ENCODE measurements at regions not wholly inside any gene's neighbourhood (a gene's known extent, or its start where the extent isn't known, plus 50 kb on each side); places are given as distances from the start of the nearest gene placed in this dataset.

DNA sequence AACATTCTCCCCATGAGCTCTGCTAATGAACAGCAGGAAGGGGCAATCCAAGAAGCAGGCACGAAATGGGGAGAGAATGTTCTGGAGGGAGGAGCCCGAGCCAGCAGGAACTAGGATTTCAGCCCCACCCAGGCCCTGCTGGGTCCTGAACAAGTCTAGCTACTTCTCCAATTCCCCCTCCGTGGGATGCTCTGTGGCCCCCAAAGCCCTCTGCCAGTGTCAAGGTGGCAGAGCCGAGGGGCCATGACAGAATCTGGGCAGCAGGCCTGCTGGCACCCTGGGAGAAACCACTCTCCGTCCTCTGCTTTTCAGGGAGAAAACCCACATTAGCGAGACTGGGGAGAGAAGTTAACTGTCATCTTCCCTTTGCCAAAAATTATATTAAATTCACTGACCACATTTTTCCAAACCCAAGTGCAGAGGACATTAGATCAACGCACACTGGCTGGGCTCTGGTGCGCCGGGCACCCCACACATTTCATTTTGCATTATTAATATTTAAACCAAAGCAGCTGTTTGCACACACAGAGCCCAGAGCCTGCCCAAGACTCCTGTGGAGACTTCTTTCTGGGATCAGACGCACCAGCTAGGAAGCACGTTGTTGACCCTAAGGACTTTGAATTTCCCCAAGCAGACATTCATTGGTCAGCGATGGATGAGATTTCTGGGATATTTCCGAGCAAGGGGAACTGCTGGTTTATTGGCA is 80.2 kb upstream of the PKDCC start:
- DNase-seq = no peak

DNA sequence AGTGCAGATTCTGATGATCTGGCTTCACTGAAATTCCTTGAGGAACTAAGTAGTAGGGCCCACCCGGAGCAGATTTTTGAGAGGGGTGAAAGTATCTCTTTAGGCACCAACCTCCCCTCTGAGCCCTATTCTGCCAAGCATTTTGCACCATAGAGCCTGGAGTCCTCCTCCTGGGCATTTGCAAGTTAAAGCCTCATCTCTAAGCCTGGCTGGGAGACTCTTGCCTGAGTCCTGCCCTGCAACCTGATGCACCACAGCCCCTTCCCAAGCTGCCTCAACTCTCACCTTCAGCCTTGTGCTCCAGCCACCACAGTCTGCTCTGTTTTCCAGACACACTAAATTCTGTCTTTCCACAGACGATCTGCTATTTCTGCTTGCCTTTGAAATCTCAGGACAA is 79.6 kb upstream of the PKDCC start:
- DNase-seq = no peak

DNA sequence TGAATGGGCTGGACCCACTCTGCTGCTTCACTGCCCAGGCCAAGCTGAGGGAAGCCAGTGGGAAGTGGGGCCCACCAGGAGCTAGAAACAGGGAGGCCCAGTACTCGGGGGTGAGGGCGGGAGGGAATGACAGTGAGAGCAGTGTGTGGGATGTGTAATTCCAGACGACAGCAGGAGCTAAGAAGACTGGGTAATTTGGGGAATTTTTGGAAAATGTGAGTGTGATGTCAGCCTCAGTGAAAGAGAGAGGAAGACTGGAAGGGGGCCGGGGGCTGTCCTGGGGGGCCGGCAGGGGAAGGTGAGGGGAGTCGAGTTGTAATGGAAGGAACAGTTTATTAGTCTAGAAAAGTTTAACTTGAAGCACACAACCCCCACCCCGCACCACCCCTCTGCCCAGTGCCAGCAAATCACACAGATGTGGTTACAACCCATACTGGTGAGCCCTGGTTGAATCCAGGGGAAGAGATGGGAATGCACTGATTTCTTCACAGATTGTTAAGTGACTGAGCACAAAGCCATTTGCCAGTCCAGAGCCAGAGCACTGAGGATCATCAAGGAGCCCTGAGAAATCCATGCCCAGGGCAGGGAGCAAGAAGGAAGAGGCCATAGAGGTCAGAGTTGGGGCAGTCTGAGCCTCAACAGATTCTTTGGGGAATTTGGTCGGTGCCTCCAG is 76.7 kb upstream of the PKDCC start:
- no peak for DNase-seq

DNA sequence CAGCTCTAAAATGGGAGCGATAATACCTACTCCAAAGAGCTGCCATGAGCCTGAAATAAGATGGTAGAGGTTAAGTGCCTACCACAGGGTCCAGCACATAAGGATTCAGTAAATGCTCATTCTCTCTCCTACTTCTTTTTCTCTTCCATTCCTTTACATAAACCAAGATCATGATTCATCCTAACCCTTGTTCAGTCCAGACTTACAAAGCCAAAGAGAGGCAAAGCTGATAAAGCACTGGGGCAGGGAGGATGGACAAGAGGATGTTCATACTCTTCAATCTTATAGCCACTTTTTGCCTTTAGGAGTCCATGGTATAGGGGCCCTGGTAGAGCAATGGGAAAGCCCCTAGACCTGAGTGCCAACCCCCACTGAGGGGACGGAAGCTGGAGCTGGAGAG is 75.6 kb upstream of the PKDCC start:
- DNase-seq = no peak

DNA sequence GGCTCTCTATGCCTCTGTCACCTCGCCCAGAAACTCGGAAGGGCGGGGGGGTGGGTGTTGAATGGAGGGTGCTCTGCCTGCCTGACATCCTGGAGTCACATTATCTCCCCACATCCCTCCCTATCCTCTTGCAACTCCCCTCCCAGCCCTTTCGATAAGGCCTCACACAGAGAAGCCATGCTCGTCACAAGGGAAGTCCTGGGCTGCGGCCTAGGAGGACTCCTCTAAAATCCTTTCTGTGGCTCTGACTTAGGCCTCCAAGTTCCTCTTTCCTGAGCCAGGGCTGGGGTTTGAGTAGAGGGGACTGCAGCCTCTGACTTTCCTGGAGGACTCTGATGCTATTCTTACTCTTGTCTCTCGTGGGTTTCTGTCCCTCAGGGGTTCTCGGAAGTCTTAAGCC is 75.0 kb upstream of the PKDCC start:
- no peak for DNase-seq

DNA sequence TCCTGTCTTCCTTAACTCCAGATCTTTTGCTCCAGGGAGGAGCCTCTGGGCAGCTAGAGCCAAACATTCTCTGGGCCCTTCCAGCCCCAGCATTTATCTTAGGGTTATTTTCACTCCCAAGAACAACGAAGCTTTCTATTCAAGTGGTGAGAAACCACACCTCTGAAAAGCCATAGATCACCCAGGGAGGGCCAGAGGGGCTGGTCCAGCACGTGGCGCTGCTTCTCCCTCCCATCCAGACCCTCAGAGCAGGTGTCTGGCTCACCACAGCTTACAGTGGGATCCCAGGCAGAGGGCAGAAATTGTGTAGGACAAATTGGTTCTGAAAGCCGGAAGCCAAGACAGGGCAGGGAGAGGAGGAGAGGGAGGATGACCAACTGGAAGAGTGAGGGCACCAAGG is 74.0 kb upstream of the PKDCC start:
- no peak for DNase-seq

DNA sequence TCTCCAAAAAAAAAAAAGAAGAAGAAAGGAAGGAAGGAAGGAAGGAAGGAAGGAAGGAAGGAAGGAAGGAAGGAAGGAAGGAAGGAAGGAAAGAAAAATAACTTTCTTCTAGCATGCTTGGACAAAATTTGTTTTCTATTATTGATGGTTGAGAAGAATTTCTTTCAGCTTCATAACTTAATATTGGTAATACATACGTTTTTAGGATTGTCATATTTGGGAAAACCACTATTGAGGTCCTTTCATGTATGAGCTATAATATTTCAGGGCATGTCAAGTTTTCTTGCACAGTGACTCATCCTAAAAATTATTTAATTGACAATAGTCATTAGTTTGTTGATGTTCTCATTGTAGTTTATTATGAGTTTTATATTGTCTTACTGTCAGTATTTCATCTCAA is 66.4 kb upstream of the PKDCC start:
- no peak for DNase-seq

DNA sequence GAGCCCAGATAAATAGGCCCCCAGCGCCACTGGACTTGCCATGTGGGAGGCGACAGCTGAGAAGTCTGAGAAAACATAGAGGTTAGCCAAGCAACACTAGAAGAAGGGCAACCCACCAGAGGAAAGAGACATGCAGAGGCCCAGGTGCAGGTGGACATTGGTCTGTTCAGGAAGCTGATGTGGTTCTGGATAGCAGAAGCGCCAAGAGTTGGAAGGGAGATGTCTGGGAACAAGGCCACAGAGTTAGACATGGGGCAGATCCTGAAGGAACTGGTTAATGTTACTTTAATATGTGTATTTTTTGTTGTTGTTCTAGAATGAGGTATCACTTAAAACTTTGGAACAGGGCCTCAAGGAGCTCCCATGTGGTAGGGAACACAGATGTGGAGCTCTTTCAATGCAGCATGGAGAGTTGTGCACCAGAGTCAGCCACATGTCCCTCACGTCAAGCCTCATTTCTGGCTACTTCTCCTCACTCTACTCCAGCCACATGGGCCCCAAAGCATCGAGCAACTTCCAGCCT is 62.2 kb upstream of the PKDCC start:
- DNase-seq = no peak

DNA sequence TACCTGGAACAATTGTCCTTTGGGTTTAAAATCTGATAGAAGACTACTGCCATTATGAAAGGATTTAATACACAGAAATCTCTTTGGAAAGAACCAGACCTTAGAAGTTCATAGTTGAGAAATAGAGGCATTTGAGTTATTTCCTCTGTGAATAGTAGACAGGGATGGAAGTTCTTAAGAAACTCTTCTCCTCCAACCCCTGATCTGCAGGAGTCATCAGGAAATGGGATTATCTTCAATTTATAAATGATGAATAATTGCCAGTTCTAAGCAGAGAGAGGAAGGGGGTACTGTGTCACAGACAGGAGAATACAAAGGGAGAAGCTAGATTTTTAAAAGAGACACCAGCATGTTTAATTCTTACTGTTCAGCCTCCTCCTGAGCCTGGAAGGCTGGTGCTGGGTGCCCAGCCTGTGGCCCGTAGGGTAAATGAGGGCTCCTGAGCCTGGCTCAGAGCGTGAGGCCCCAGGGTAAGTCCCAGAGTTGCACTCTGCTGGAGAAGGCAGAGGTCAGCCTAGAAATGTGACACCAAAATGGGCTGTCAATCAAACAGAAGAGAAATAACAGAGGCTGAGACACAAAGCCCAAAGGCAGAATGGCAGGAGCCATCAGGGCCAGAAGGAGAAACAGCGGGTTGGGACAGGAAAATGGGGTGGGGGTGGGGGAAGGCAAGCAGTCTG is 58.2 kb upstream of the PKDCC start:
- no peak for DNase-seq

DNA sequence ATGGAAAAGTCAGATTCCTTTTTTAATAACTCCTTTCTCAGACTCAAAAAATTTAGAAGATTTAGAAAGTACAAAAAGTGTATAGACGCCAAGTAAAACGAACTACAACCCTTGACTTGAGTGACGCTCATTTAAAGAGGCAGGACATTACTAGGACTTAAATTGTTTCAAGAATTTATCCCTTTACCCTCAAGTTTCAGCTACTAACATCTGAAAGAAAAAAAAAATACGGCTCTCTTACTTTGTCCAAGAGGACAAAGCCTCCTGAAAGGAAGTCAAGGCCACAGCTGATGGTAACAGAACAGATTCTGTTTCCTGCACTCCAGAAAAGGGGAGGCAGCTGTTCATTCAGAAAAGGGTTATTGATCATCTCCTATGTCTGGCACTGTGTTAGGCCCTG is 57.6 kb upstream of the PKDCC start:
- no peak for DNase-seq

DNA sequence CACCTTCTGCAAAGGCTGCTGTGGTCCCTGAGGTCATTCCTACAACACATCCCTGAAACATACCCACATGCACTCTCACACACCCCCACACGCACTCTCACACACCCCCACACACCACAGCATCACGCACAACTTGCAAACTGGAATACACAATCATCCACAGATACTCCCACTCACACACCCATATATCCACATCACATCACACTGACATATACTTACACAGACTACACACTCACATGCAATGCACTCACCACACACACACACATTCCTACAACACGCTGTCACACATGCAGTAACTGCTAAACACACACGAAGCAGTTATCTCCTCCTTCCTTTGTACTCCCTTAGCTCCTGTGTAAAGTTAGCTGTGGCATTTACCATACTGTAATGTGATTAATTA is 57.1 kb upstream of the PKDCC start:
- DNase-seq = no peak

DNA sequence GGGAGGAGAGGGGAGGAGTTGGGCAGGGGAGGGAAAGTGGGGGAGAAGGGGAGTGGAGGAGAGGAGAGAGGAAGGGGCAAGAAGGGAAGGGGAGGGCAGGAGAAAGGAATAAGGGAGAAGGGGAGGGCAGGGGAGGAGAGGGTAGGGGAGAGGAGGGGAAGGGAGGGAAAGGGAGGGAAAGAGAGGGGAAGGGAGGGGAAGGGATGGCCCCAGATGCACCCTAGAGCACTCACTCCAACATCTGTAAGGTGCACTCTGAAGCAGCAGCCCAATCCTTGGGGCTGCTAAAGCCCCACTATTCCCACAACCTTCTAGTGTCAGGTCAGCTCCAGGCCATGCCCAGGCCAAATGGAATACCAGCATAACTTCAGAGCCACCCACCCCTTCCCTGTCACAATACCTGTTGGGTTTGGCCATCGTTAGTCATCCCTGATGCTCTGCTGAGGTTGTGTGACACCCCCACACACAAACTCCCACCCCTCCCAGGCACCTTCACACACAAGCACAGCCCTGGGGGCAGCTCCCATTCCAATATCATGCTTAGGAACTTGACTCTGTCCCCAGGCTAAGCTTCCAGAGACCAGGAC is 55.7 kb upstream of the PKDCC start:
- no peak for DNase-seq

DNA sequence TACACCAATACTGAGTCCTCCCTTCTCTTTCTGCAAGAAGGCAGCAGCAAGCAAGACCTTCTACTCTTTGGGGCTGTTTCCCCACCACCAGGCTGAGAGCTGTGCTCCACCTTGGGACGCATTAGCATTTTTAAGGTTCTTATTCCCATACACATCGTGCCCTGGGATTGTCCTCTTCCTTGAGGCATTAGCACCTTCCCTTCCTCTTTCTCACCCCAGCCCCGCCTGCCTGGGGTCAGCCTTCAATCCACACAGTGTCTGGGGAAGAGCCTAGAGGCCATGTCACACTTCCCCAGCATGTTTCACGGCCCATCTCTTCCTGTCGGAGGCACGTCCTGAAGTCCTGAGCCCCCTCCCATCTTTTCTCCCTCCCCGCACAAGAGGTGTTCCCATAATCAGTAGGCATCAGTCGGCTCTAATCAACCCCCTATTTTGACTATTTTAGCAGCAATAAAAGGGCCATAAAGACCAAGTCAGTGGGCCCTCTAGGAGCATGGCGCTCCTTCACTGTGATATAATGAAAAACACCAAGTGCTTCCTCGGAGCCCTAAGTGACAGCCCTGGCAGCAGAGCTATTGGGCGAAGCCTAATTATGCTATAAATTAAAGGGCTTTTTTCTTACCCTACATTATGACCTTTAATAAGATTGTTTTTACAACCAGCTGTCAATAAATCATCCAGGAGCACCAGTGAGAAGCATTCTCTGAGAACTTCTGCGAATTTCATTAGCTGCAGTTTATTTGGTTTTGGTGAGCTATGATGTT is 55.0 kb upstream of the PKDCC start:
- DNase-seq = no peak

DNA sequence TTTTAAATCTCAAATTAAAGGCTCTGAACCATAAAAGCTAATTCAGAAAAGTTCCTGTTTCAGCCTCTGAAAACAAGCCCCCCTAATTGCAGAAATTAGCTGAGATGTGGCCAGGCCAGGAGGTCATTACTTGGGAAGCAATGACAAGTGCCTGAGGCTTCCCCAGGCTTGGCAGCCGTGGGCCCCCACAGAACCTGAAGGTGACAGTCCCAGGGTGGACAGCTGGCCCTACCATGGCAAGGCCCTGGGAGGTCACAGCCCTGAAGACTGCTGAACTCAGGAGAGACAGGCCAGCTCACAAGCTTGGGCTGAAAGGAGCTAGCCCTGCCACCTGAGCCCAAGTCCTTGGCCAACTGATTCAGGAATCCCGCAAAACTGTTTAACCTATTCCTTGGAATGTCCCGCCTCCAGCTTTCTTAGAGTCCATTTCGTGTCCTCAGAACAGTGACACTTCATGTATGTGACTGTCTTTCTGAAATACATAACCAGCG is 54.3 kb upstream of the PKDCC start:
- DNase-seq = no peak

DNA sequence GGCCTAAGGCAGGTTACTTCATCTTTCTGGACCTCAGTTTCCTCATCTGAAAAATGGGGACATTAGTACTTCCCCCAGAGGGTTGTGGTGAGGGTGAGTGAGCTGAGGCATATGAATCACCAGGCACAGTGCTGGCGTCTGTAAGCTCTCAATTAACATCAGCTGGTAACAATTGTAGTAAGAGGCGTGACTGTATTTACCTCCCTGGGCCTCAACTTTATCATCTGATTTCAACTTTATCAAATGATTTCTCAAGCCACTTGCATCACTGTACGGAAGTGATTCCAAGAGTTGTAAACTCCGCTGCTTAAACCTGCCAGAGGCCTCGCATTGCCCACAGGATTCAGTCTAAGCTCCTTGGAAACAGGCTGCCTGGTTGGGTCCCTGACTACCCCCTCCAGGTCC is 53.6 kb upstream of the PKDCC start:
- no peak for DNase-seq

DNA sequence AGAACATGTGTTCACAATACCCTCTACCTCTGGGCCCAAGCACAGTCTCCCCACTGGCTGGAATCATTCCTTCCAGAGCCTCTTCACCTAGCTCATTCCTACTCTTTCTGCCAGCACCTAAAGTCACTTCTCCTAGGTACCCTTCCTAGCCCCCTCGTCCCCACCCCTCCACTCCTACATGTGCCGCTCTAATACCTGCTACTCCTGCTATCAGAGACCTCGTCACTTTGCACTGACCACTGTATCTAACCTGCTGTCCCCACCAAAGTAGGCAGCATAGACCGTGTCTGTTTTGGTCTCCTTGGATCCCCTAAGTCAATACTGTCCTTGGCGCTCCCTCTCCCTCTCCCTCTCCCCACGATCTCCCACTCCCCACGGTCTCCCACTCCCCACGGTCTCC is 53.2 kb upstream of the PKDCC start:
- DNase-seq = no peak

DNA sequence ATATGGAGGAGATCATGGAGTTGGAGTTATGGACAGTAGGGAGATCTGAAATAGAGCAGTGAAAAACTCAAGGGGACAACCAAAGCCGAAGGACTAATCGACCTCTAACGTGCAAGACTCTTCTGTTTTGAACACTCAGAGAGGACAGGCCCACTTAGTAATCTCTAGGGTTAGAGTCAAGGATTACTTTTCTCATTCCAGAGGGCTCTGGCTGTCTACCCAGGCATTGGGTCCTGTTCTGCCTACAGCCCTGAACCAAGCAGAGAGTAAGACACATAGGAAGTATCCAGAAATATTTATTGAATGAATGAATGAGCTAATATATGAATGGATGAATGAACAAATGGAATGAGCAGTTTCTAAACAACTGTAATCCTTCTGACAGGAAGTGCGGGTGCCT is 50.3 kb upstream of the PKDCC start:
- no peak for DNase-seq
